ENCODE measurements at regions not wholly inside any gene's neighbourhood (a gene's known extent, or its start where the extent isn't known, plus 50 kb on each side); places are given as distances from the start of the nearest gene placed in this dataset.

DNA sequence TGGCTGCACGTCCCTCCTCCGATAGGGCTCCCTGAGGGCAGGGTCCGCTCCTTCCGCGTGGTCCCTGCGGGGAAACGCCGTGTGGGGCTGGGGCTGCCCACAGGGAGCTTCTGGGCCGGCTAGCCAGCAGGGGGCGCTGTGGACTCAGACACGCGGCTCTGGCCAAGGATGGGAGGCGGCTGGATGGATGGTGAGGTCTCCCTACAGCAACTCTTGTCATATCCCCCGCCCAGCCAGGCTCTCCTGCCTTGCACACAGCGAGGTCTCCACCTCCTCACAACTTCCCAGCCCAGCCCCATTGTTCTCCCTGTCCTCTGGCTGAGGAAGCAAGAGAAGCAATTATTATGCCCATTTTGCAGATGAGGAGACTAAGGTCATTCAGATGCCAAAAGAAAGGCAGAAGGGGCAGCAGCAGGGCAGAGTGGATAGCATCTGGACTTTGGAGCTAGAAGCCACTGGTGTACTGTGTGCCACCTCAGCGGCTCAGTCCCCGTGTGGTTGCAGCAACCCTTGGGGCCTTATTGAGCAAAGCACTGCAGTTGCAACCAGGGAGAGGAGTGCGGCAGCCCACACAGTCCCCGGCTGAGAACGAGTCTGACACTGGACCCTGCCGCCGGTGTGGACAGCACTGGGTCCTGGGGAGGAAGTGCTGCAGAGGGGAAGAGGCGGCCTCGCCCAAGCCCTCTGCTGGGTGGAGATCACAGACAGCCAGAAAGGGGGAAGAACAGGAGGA is 99.0 kb downstream of the ZFP36L2 start:
- DNase-seq (ENCODE audit: low read depth in 6 of 9, low spot score in 9 of 9), result peak in 2 of 9 donors; percentile 73 to 78
- WGBS, result 90% methylated on average over 24 of the region's 24 CpGs
- H3K27ac ChIP-seq (ENCODE audit: low read depth in 1 of 2, low read length in 1 of 2), result peak overlapping the region; percentile 65 to 69
- H3K36me3 ChIP-seq (ENCODE audit: control insufficient read depth in 2 of 2, insufficient read depth in 2 of 2, low read length in 1 of 2), result no peaks in the 10 kb centered on the region
- H3K9me3 ChIP-seq (ENCODE audit: control insufficient read depth in 2 of 2, insufficient read depth in 1 of 2, low read length in 1 of 2), result peaks cover 0 to 4% of the 10 kb centered on the region in 2 donors
- no peaks in the 10 kb centered on the region for H3K27me3 ChIP-seq (ENCODE audit: control insufficient read depth in 2 of 2, insufficient read depth in 1 of 2, low read length in 1 of 2)
- peaks cover 83 to 97% of the 10 kb centered on the region in 2 donors for H3K4me1 ChIP-seq (ENCODE audit: control insufficient read depth in 2 of 2, insufficient read depth in 2 of 2, low read length in 2 of 2)
- no peak overlapping the region for H3K4me3 ChIP-seq (ENCODE audit: low read length in 2 of 2)

DNA sequence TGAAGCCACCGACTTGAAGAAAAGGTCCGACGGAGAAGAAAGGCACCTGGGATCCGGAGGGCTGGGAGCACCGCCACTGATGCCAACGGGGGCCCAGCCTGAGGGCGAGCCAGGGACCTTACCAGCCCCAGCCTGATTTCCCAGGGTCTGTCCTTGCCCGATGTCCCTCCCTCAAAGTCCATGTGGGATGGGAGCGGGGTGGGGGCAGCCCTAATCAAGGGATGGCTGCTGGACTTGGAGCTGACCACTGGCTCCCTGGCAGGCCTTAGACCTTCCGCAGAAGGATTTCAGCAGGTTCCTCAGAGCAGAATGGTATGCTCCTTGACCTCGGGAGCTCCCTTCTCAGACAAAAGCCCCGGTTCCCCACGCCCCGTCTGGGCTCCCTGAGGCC is 99.6 kb downstream of the ZFP36L2 start:
- DNase-seq (ENCODE audit: low read depth in 6 of 9, low spot score in 9 of 9), result no peak
- Histone ChIP-seq H3K36me3 (ENCODE audit: control insufficient read depth in 2 of 2, insufficient read depth in 2 of 2, low read length in 1 of 2) (no peaks in the 10 kb centered on the region), H3K4me3 (ENCODE audit: low read length in 2 of 2) (no peak overlapping the region), H3K4me1 (ENCODE audit: control insufficient read depth in 2 of 2, insufficient read depth in 2 of 2, low read length in 2 of 2) (peaks cover 81 to 97% of the 10 kb centered on the region in 2 donors), H3K27me3 (ENCODE audit: control insufficient read depth in 2 of 2, insufficient read depth in 1 of 2, low read length in 1 of 2) (no peaks in the 10 kb centered on the region), H3K27ac (ENCODE audit: low read depth in 1 of 2, low read length in 1 of 2) (no peak overlapping the region), H3K9me3 (ENCODE audit: control insufficient read depth in 2 of 2, insufficient read depth in 1 of 2, low read length in 1 of 2) (peaks cover 0 to 4% of the 10 kb centered on the region in 2 donors)
- WGBS, result 98% methylated on average over 14 of the region's 14 CpGs

DNA sequence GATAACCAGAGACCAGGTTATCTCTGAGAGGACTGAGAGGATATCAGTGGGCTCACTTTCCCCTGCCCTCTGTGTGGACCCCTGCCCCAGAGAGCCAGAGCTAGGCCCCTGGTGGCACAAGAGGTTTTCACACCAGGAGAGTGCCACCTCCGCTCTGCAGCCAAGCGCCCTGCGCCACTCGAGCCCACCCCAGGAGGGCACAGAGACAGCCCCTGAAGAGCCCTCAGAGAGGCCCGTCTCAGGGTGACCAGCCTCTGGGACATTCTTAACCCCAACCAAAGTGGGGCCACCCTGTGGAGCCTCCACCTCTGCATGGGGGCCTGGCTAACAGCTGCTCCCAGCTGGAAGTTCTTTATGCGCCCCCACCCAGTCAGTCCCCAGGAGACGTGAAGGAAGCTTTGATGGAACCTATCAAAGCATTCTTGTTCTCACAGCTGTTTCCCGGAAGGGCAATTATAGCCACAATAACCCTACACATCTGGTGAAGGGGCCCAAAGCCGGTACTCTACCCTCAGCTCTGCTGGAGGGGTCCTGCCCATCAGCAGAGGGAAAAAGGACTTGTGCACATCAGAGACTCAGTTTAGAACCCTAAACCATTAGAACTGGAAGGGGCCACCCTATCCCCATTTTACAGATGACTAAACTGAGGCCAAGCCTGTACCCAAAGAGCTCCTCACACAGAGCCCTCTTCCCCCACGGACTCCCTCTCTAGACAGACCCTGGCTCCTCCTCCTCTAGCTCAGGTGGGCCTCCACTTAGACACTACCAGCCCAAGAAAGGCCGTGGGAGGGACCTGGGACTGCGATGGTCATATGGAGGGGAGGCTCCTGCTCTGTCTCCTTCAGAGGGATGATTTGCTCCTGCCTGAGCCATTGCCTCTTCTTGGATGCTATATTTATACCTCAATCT is 101.1 kb downstream of the ZFP36L2 start:
- 63% methylated on average over 12 of the region's 12 CpGs for WGBS
- H3K27ac ChIP-seq (ENCODE audit: low read depth in 1 of 2, low read length in 1 of 2), result peak overlapping the region; percentile 54 to 66
- no peaks in the 10 kb centered on the region for H3K27me3 ChIP-seq (ENCODE audit: control insufficient read depth in 2 of 2, insufficient read depth in 1 of 2, low read length in 1 of 2)
- H3K4me3 ChIP-seq (ENCODE audit: low read length in 2 of 2), result no peak overlapping the region
- peak in 1 of 9 donors; percentile 57 for DNase-seq (ENCODE audit: low read depth in 6 of 9, low spot score in 9 of 9)
- peaks cover 0 to 4% of the 10 kb centered on the region in 2 donors for H3K9me3 ChIP-seq (ENCODE audit: control insufficient read depth in 2 of 2, insufficient read depth in 1 of 2, low read length in 1 of 2)
- H3K4me1 ChIP-seq (ENCODE audit: control insufficient read depth in 2 of 2, insufficient read depth in 2 of 2, low read length in 2 of 2), result peaks cover 72 to 91% of the 10 kb centered on the region in 2 donors
- H3K36me3 ChIP-seq (ENCODE audit: control insufficient read depth in 2 of 2, insufficient read depth in 2 of 2, low read length in 1 of 2), result no peaks in the 10 kb centered on the region

DNA sequence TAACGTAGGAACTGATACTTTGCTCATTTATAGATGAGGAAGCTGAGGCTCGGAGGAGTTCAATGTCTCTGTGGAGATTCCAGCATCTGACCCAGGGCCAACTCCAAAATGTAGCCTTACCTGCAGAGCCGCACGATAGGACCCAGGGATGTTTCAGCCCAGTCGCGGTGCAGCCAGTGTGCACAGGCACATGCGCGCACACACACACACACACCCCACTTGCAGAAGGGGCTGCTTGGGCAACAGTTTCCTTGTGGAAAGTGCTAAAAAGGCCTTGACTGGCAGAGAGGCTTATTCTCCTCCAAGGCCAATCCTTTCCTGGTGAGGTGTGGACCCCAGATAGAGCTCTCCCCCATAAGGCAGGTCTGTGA is 101.7 kb downstream of the ZFP36L2 start:
- peaks cover 66 to 84% of the 10 kb centered on the region in 2 donors for H3K4me1 ChIP-seq (ENCODE audit: control insufficient read depth in 2 of 2, insufficient read depth in 2 of 2, low read length in 2 of 2)
- WGBS, result 94% methylated on average over 8 of the region's 8 CpGs

DNA sequence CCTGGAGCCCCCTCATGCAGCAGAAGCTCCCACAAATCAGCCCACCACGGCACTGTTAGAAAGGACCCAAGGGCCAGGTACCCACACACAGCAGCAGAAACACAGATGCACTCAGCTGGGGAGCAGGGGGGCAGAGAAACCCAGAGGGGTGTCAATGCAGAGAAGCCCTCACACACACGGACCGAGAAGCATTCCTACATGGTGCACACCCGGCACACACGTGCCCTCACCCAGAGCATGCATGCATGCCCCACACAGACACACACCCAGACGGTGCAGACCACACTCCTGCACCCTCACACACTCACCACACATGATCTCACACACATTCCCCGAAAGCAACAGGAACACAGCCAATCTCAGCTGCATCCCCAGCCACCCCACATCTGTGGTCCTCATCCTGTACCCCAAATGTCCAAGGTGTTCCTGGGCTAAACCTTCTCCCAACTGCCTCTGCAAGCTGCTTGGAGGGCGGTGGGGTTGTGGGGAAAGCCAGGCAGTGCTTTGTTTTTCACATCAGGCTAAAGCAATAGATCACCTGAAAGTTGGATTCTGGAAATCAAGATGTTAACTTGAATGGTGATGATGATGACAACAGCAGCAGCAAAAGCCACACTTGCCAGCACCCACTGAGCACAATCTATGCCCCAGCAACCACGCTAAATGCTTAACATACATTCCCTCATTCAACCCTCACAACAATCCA is 102.3 kb downstream of the ZFP36L2 start:
- Histone ChIP-seq H3K4me1 (ENCODE audit: control insufficient read depth in 2 of 2, insufficient read depth in 2 of 2, low read length in 2 of 2) (peaks cover 60 to 79% of the 10 kb centered on the region in 2 donors), H3K4me3 (ENCODE audit: low read length in 2 of 2) (peak overlapping the region; percentile 23 to 25), H3K36me3 (ENCODE audit: control insufficient read depth in 2 of 2, insufficient read depth in 2 of 2, low read length in 1 of 2) (no peaks in the 10 kb centered on the region), H3K27ac (ENCODE audit: low read depth in 1 of 2, low read length in 1 of 2) (peak overlapping the region; percentile 44 to 66), H3K27me3 (ENCODE audit: control insufficient read depth in 2 of 2, insufficient read depth in 1 of 2, low read length in 1 of 2) (no peaks in the 10 kb centered on the region), H3K9me3 (ENCODE audit: control insufficient read depth in 2 of 2, insufficient read depth in 1 of 2, low read length in 1 of 2) (peaks cover 0 to 7% of the 10 kb centered on the region in 2 donors)
- WGBS, result 15% methylated on average over 9 of the region's 9 CpGs
- DNase-seq (ENCODE audit: low read depth in 6 of 9, low spot score in 9 of 9), result peak in 1 of 9 donors; percentile 52

More for the DNA sequence above, 101.7 kb downstream of the ZFP36L2 start:
- peak overlapping the region; percentile 44 to 66 for H3K27ac ChIP-seq (ENCODE audit: low read depth in 1 of 2, low read length in 1 of 2)
- no peaks in the 10 kb centered on the region for H3K36me3 ChIP-seq (ENCODE audit: control insufficient read depth in 2 of 2, insufficient read depth in 2 of 2, low read length in 1 of 2)
- H3K27me3 ChIP-seq (ENCODE audit: control insufficient read depth in 2 of 2, insufficient read depth in 1 of 2, low read length in 1 of 2), result no peaks in the 10 kb centered on the region
- no peak for DNase-seq (ENCODE audit: low read depth in 6 of 9, low spot score in 9 of 9)
- no peak overlapping the region for H3K4me3 ChIP-seq (ENCODE audit: low read length in 2 of 2)
- peaks cover 0 to 4% of the 10 kb centered on the region in 2 donors for H3K9me3 ChIP-seq (ENCODE audit: control insufficient read depth in 2 of 2, insufficient read depth in 1 of 2, low read length in 1 of 2)

DNA sequence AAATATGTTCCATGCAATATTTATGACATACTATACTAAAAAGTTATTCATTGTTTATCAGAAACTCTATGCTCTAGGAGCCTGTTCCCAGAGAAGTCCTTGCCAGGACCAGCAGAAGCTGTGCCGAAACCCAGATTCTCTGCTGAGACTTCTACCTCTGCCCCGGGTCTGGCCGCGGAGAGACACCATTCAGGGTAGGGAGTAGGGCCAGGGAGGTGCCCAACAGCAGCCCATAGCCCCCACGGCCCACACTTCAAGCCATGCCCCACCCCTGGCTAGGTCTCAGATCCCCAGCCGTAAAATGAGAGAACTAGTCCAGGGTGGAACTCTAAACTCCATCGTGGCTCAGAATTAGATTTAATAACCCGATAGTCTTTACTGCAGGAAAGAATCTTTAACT is 102.9 kb downstream of the ZFP36L2 start:
- H3K27me3 ChIP-seq (ENCODE audit: control insufficient read depth in 2 of 2, insufficient read depth in 1 of 2, low read length in 1 of 2), result no peaks in the 10 kb centered on the region
- 72% methylated on average over 8 of the region's 8 CpGs for WGBS
- H3K4me1 ChIP-seq (ENCODE audit: control insufficient read depth in 2 of 2, insufficient read depth in 2 of 2, low read length in 2 of 2), result peaks cover 54 to 72% of the 10 kb centered on the region in 2 donors
- no peaks in the 10 kb centered on the region for H3K36me3 ChIP-seq (ENCODE audit: control insufficient read depth in 2 of 2, insufficient read depth in 2 of 2, low read length in 1 of 2)
- peaks cover 0 to 7% of the 10 kb centered on the region in 2 donors for H3K9me3 ChIP-seq (ENCODE audit: control insufficient read depth in 2 of 2, insufficient read depth in 1 of 2, low read length in 1 of 2)
- peak overlapping the region; percentile 23 to 25 for H3K4me3 ChIP-seq (ENCODE audit: low read length in 2 of 2)
- peak overlapping the region; percentile 3 to 66 for H3K27ac ChIP-seq (ENCODE audit: low read depth in 1 of 2, low read length in 1 of 2)
- no peak for DNase-seq (ENCODE audit: low read depth in 6 of 9, low spot score in 9 of 9)

DNA sequence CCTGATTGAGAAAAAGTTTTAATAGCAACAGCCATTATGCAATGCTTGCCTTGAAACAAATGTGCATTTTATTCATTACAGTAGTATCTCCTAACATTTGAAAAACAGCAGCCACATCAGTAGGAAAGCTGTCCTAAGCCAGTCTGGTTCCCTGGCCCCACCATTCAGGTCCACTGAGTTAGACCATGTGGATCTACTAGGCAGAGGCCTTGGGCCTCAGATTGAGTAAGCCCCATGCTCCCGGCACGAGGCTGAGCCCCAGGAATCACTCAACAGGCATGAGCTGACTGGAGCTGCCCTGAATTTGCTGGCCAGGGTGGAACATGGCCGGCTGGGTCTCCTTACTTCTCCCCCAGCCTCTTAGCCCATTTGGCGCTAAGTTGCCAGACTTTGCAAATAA is 103.4 kb downstream of the ZFP36L2 start:
- WGBS, result 96% methylated on average over 4 of the region's 4 CpGs
- no peaks in the 10 kb centered on the region for H3K27me3 ChIP-seq (ENCODE audit: control insufficient read depth in 2 of 2, insufficient read depth in 1 of 2, low read length in 1 of 2)
- H3K9me3 ChIP-seq (ENCODE audit: control insufficient read depth in 2 of 2, insufficient read depth in 1 of 2, low read length in 1 of 2), result peaks cover 0 to 7% of the 10 kb centered on the region in 2 donors
- no peak overlapping the region for H3K4me3 ChIP-seq (ENCODE audit: low read length in 2 of 2)
- DNase-seq (ENCODE audit: low read depth in 6 of 9, low spot score in 9 of 9), result no peak
- H3K27ac ChIP-seq (ENCODE audit: low read depth in 1 of 2, low read length in 1 of 2), result peak overlapping the region in 1 of 2 donors; percentile 27
- no peaks in the 10 kb centered on the region for H3K36me3 ChIP-seq (ENCODE audit: control insufficient read depth in 2 of 2, insufficient read depth in 2 of 2, low read length in 1 of 2)
- H3K4me1 ChIP-seq (ENCODE audit: control insufficient read depth in 2 of 2, insufficient read depth in 2 of 2, low read length in 2 of 2), result peaks cover 49 to 68% of the 10 kb centered on the region in 2 donors

DNA sequence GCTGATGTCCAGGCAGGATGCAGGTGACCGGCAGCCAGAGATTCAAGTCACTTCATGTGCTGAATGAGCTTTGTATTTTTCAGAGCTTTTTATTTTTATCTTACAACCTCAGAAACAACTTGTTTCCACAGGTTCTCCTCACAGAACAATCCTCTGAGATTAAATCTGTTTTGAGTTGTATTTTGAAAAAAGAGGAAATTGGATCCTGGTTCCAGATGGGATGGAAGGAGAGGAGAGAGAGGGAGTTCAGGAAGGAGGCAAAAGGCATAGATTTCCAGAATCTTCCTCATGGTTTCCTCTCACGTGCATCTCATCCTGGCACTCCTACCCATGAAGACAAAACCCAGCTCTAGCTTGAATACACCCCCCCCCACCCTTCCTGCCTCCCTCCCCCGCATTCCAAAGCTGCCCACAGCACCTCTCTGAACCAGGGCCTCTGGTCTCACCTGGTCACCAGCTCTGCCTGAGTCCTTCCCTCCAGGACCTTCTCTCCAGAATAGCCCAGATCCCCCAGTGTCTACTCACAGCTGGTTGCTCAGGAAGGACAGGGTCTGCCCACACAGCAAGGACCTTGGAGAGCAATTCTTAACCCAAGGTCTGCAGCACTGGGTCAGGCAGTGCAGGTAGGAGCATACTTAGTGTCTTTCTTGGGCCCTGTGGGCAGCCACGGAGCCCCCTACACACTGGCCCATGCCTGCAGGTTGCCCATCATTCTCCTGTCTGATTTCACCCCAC is 104.7 kb downstream of the ZFP36L2 start:
- DNase-seq (ENCODE audit: low read depth in 6 of 9, low spot score in 9 of 9), result no peak
- 87% methylated on average over 4 of the region's 4 CpGs for WGBS
- Histone ChIP-seq H3K9me3 (ENCODE audit: control insufficient read depth in 2 of 2, insufficient read depth in 1 of 2, low read length in 1 of 2) (peaks cover 0 to 7% of the 10 kb centered on the region in 2 donors), H3K4me3 (ENCODE audit: low read length in 2 of 2) (no peak overlapping the region), H3K27ac (ENCODE audit: low read depth in 1 of 2, low read length in 1 of 2) (no peak overlapping the region), H3K27me3 (ENCODE audit: control insufficient read depth in 2 of 2, insufficient read depth in 1 of 2, low read length in 1 of 2) (no peaks in the 10 kb centered on the region), H3K4me1 (ENCODE audit: control insufficient read depth in 2 of 2, insufficient read depth in 2 of 2, low read length in 2 of 2) (peaks cover 38 to 55% of the 10 kb centered on the region in 2 donors), H3K36me3 (ENCODE audit: control insufficient read depth in 2 of 2, insufficient read depth in 2 of 2, low read length in 1 of 2) (no peaks in the 10 kb centered on the region)

Measured in thymus (tissue), 11 donors.